ENCODE measurements at regions not wholly inside any gene's neighbourhood (a gene's known extent, or its start where the extent isn't known, plus 50 kb on each side); places are given as distances from the start of the nearest gene placed in this dataset.

DNA sequence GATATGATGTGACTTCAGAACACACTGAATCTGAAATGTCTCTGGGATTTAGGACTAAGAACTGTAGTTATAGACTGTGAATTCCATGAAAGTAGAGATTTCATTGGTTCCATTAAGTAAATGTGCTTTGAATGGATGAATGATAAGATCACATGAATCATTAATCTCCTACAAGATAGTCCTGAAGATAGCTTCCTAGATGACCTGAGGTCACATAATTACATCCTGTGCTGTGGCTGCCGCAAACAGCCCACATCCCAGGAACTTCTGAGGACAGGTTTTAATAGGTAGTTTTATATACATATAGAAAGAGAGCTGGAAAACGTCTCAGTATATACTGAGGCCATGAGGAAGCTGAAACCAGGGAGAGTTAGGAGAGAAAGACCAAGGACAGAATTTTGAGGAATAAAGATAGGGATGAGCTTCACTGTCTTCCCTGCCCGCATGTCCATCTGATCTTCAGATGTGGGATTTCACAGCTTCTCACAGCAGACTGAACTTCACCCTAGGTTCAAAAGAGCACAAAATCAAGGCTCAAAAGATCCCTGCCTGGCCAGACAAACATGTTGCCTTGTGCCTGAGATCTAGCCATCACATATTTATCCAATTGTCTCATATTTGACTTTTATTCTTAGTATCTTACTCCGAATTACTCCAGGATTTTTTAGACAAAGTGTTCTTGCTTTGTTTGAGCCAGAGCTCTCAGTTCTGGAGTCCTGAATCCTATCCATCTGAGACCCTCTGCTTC lies 188.2 kb downstream of the IRS1 start:
- Histone ChIP-seq H3K9me2 (ENCODE audit: low read depth, low read length) (no peaks in the 10 kb centered on the region), H3K9ac (ENCODE audit: low read length) (no peak overlapping the region), H3K27ac (ENCODE audit: low read depth, low read length, poor library complexity, severe bottlenecking) (no peak overlapping the region), H3K4me2 (ENCODE audit: low read length) (no peak overlapping the region), H2AFZ (ENCODE audit: low read length) (no peak overlapping the region), H4K20me1 (ENCODE audit: insufficient read depth, low read length) (no peaks in the 10 kb centered on the region), H3K79me2 (ENCODE audit: insufficient read depth, low read length) (no peaks in the 10 kb centered on the region), H3K9me3 (ENCODE audit: low read length) (no peaks in the 10 kb centered on the region), H3K4me1 (ENCODE audit: insufficient read depth, low read length, severe bottlenecking) (no peaks in the 10 kb centered on the region), H3K27me3 (ENCODE audit: insufficient read depth, low read length) (no peaks in the 10 kb centered on the region), H3K4me3 (ENCODE audit: low read depth, low read length, poor library complexity, severe bottlenecking) (no peak overlapping the region), H3F3A (ENCODE audit: insufficient read depth, low read length) (no peaks in the 10 kb centered on the region), H3K36me3 (ENCODE audit: insufficient read depth, low read length) (no peaks in the 10 kb centered on the region)
- TF ChIP-seq CTCF (IDR thresholded peaks at IDR 0.05; ENCODE audit: low read length) (no peak), EZH2 (IDR thresholded peaks at IDR 0.05; ENCODE audit: borderline replicate concordance, low read length) (no peak)

DNA sequence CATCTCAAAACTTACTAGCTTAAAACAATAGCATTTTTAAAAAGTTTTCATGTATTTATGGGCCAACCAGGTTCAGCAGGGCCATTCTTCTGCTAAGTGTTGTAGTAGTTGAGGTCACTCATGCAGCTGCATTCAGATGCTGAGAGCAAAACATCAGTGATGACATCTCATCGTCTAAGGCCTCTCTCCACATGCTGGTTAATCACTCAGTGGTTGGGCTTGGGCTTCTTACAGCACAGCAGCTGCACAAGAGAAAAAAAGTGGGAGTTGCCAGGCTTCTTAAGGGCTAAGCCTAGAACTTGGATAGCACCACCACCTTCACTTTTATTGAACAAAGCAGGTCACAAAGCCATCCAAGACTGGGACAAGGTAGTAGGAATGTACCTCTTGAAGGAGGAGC lies 190.3 kb downstream of the IRS1 start:
- H3K36me3 ChIP-seq (ENCODE audit: insufficient read depth, low read length) = no peaks in the 10 kb centered on the region
- H3K79me2 ChIP-seq (ENCODE audit: insufficient read depth, low read length) = no peaks in the 10 kb centered on the region
- H3K9ac ChIP-seq (ENCODE audit: low read length) = no peak overlapping the region
- no peaks in the 10 kb centered on the region for H4K20me1 ChIP-seq (ENCODE audit: insufficient read depth, low read length)
- H3K4me2 ChIP-seq (ENCODE audit: low read length) = no peak overlapping the region
- H3K27ac ChIP-seq (ENCODE audit: low read depth, low read length, poor library complexity, severe bottlenecking) = no peak overlapping the region
- H3K4me1 ChIP-seq (ENCODE audit: insufficient read depth, low read length, severe bottlenecking) = no peaks in the 10 kb centered on the region
- no peaks in the 10 kb centered on the region for H3F3A ChIP-seq (ENCODE audit: insufficient read depth, low read length)
- H2AFZ ChIP-seq (ENCODE audit: low read length) = no peak overlapping the region
- no peak overlapping the region for H3K4me3 ChIP-seq (ENCODE audit: low read depth, low read length, poor library complexity, severe bottlenecking)
- no peaks in the 10 kb centered on the region for H3K9me3 ChIP-seq (ENCODE audit: low read length)
- TF ChIP-seq EZH2 (IDR thresholded peaks at IDR 0.05; ENCODE audit: borderline replicate concordance, low read length) = no peak
- TF ChIP-seq CTCF (IDR thresholded peaks at IDR 0.05; ENCODE audit: low read length) = no peak
- H3K27me3 ChIP-seq (ENCODE audit: insufficient read depth, low read length) = no peaks in the 10 kb centered on the region
- H3K9me2 ChIP-seq (ENCODE audit: low read depth, low read length) = no peaks in the 10 kb centered on the region

GRCh38 chr2:226608451-226608850 lies 191.2 kb downstream of the IRS1 start:
- H3F3A ChIP-seq (ENCODE audit: insufficient read depth, low read length) = no peaks in the 10 kb centered on the region
- no peaks in the 10 kb centered on the region for H3K36me3 ChIP-seq (ENCODE audit: insufficient read depth, low read length)
- no peaks in the 10 kb centered on the region for H3K79me2 ChIP-seq (ENCODE audit: insufficient read depth, low read length)
- no peak overlapping the region for H3K4me3 ChIP-seq (ENCODE audit: low read depth, low read length, poor library complexity, severe bottlenecking)
- no peaks in the 10 kb centered on the region for H3K27me3 ChIP-seq (ENCODE audit: insufficient read depth, low read length)
- H3K9ac ChIP-seq (ENCODE audit: low read length) = no peak overlapping the region
- no peak overlapping the region for H3K27ac ChIP-seq (ENCODE audit: low read depth, low read length, poor library complexity, severe bottlenecking)
- no peaks in the 10 kb centered on the region for H4K20me1 ChIP-seq (ENCODE audit: insufficient read depth, low read length)
- H3K4me2 ChIP-seq (ENCODE audit: low read length) = no peak overlapping the region
- no peaks in the 10 kb centered on the region for H3K9me3 ChIP-seq (ENCODE audit: low read length)
- TF ChIP-seq EZH2 (IDR thresholded peaks at IDR 0.05; ENCODE audit: borderline replicate concordance, low read length) = no peak
- no peak for TF ChIP-seq CTCF (IDR thresholded peaks at IDR 0.05; ENCODE audit: low read length)
- H3K4me1 ChIP-seq (ENCODE audit: insufficient read depth, low read length, severe bottlenecking) = no peaks in the 10 kb centered on the region
- no peak overlapping the region for H2AFZ ChIP-seq (ENCODE audit: low read length)
- H3K9me2 ChIP-seq (ENCODE audit: low read depth, low read length) = no peaks in the 10 kb centered on the region

Measured in OCI-LY1 (cell line).